ENCODE measurements at regions not wholly inside any gene's neighbourhood (a gene's known extent, or its start where the extent isn't known, plus 50 kb on each side); places are given as distances from the start of the nearest gene placed in this dataset.

DNA sequence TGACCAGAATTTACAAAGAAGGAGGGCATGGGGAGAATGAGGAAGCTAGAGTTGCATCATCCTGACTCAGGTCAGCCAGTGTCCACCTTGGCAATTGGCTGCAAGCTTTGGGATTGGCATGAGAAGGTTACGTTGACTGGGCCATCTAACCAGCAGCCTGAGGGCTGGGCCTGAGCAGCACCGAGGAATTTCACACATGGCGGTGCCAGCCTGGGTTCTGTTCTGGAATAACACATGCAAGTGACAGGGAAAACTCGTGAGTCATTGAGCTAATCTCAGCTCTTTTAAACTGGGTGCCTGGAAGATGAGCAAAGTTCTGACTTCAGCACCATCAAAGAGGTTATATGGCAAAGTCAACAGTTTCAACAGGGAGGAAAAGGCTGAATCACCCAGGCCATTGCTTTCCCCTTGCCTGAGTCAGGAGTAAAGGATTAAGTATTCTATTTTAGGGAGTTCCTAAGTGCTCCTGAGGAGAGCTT is 543.2 kb upstream of the TBX3 start:
- ChIA-PET CTCF (no interaction called here), POLR2A (no interaction called here)
- Histone ChIP-seq H3K79me2 (ENCODE audit: control insufficient read depth, insufficient read depth, low read length) (no peaks in the 10 kb centered on the region), H4K20me1 (replicated peaks; ENCODE audit: control insufficient read depth, extremely low read depth, insufficient read depth, low read length) (no peaks in the 10 kb centered on the region), H2AFZ (ENCODE audit: low read depth, low read length) (no peak overlapping the region), H3K9ac (replicated peaks; ENCODE audit: extremely low read depth, insufficient read depth, low read length) (no peak overlapping the region), H3K27me3 (ENCODE audit: control insufficient read depth in 2 of 2, insufficient read depth in 2 of 2, low read length in 2 of 2) (no peaks in the 10 kb centered on the region), H3K4me1 (ENCODE audit: control insufficient read depth, extremely low read depth, insufficient read depth, low read length) (no peaks in the 10 kb centered on the region), H3K36me3 (ENCODE audit: control insufficient read depth in 2 of 2, extremely low read depth in 1 of 2, insufficient read depth in 2 of 2, low read length in 2 of 2) (no peaks in the 10 kb centered on the region), H3K4me3 (replicated peaks in 1 of 3; ENCODE audit: insufficient read depth in 1 of 3, low read depth in 1 of 3, low read length in 3 of 3) (no peak overlapping the region), H3K27ac (ENCODE audit: insufficient read depth, low read depth, low read length) (no peak overlapping the region), H3K9me3 (replicated peaks; ENCODE audit: control insufficient read depth, insufficient read depth, low read length) (no peaks in the 10 kb centered on the region), H3K4me2 (ENCODE audit: insufficient read depth, low read length) (no peak overlapping the region), H3K9me1 (replicated peaks; ENCODE audit: control insufficient read depth, extremely low read depth, insufficient read depth, low read length) (no peaks in the 10 kb centered on the region)
- dilution Hi-C loops (cut with MboI; ENCODE audit: extremely low pct_ligation_motif_present, low sequenced_read_pairs) (no loop called here), intact Hi-C loops (cut with micrococcal nuclease) (no loop called here)
- BruUV-seq (replicated peaks), result no TSS peak
- FAIRE-seq (no peak), DNase-seq (ENCODE audit: low read depth, low spot score) (no peak)
- TF ChIP-seq MAX (IDR thresholded peaks at IDR 0.05; ENCODE audit: insufficient read depth, insufficient read length) (no peak), POLR2A (IDR thresholded peaks at IDR 0.05; ENCODE audit: low read depth, low read length) (no peak), CTCF (IDR thresholded peaks at IDR 0.05; ENCODE audit: extremely low read depth in 1 of 2, insufficient read depth in 1 of 2, low read depth in 1 of 2, low read length in 2 of 2) (no peak), MYC (IDR thresholded peaks at IDR 0.05; ENCODE audit: low read depth, low read length) (no peak), EZH2 (IDR thresholded peaks at IDR 0.05; ENCODE audit: borderline replicate concordance, low read depth, low read length, severe bottlenecking) (no peak), FOS (IDR thresholded peaks at IDR 0.05; ENCODE audit: borderline replicate concordance, insufficient read depth, low read length) (no peak), JUN (IDR thresholded peaks at IDR 0.05; ENCODE audit: borderline replicate concordance, insufficient read depth, insufficient read length, low read depth) (no peak), POLR2AphosphoS5 (IDR thresholded peaks at IDR 0.05; ENCODE audit: insufficient read depth, low read depth, low read length) (no peak), GATA2 (IDR thresholded peaks at IDR 0.05; ENCODE audit: insufficient read depth, insufficient read length, low read depth, low read length) (no peak)

Measured in endothelial cell of umbilical vein (primary cell).